Astrocyte (in vitro differentiated cells and primary cell): ENCODE measurements at regions not wholly inside any gene's neighbourhood (a gene's known extent, or its start where the extent isn't known, plus 50 kb on each side); places are given as distances from the start of the nearest gene placed in this dataset.
A peak's percentile ranks its signal among the peaks of the same experiment; 100 is the strongest.

Source experiments
- DNase-seq: peaks from one replicate; pipeline ENCODE4 v3.0.0-alpha.2; 2010; ENCODE audit warnings: low read depth
- FAIRE-seq: peaks from 2 replicates; lab custom pipeline; 2011; peaks lifted over from hg19 to GRCh38; lab: Jason Lieb, UNC
- H2AFZ ChIP-seq: 2 replicates; pipeline ENCODE4 v1.6.0; 2012; ENCODE audit warnings: low read depth, low read length, inconsistent platforms
- H3K27ac ChIP-seq: 2 replicates; pipeline ENCODE4 v1.5.1; 2011; ENCODE audit warnings: low read depth, low read length, inconsistent platforms
- H3K27me3 ChIP-seq: 2 replicates; pipeline ENCODE4 v1.6.0; 2011; ENCODE audit warnings: low read length, inconsistent platforms; ENCODE audit not compliant: insufficient read depth
- H3K36me3 ChIP-seq: 2 replicates; pipeline ENCODE4 v1.5.1; 2011; ENCODE audit warnings: low read length, inconsistent platforms; ENCODE audit not compliant: insufficient read depth
- H3K4me1 ChIP-seq: 2 replicates; pipeline ENCODE4 v1.5.1; 2011; ENCODE audit warnings: low read length, inconsistent platforms; ENCODE audit not compliant: insufficient read depth
- H3K4me2 ChIP-seq: 2 replicates; pipeline ENCODE4 v1.6.0; 2012; ENCODE audit warnings: low read length, inconsistent platforms
- H3K4me3 ChIP-seq: 2 replicates; pipeline ENCODE4 v1.5.1; 2011; ENCODE audit warnings: low read depth, mild to moderate bottlenecking, low read length, inconsistent platforms; ENCODE audit not compliant: insufficient read depth
- H3K79me2 ChIP-seq: 2 replicates; pipeline ENCODE4 v1.6.0; 2012; ENCODE audit warnings: mild to moderate bottlenecking, low read length, inconsistent platforms; ENCODE audit not compliant: insufficient read depth
- H3K9ac ChIP-seq: 2 replicates; pipeline ENCODE4 v1.6.0; 2012; ENCODE audit warnings: mild to moderate bottlenecking, low read length, inconsistent platforms
- H3K9me3 ChIP-seq: 2 replicates; pipeline ENCODE4 v1.5.1; 2012; ENCODE audit warnings: low read depth, mild to moderate bottlenecking, low read length, inconsistent platforms; ENCODE audit not compliant: insufficient read depth
- H4K20me1 ChIP-seq: 2 replicates; pipeline ENCODE4 v1.6.0; 2012; ENCODE audit warnings: low read length, inconsistent platforms; ENCODE audit not compliant: insufficient read depth
- H3K27ac Mint-ChIP-seq: one replicate; pipeline ENCODE4 v1.8.0; 2021; ENCODE audit warnings: mild to moderate bottlenecking, mixed read lengths; ENCODE audit not compliant: unreplicated experiment
- H3K27me3 Mint-ChIP-seq: one replicate; pipeline ENCODE4 v1.8.0; 2021; ENCODE audit warnings: low read depth, mixed read lengths; ENCODE audit not compliant: unreplicated experiment
- H3K36me3 Mint-ChIP-seq: one replicate; pipeline ENCODE4 v1.8.0; 2021; ENCODE audit warnings: low read depth, mixed read lengths; ENCODE audit not compliant: unreplicated experiment
- H3K4me1 Mint-ChIP-seq: one replicate; pipeline ENCODE4 v1.8.0; 2021; ENCODE audit warnings: low read depth, mixed read lengths; ENCODE audit not compliant: unreplicated experiment
- H3K4me3 Mint-ChIP-seq: one replicate; pipeline ENCODE4 v1.8.0; 2021; ENCODE audit warnings: mild to moderate bottlenecking, moderate library complexity, mixed read lengths; ENCODE audit not compliant: unreplicated experiment
- H3K9me3 Mint-ChIP-seq: one replicate; pipeline ENCODE4 v1.8.0; 2021; ENCODE audit warnings: mild to moderate bottlenecking, mixed read lengths; ENCODE audit not compliant: unreplicated experiment
- EZH2 ChIP-seq: IDR thresholded peaks from 2 replicates; pipeline ENCODE4 v1.6.1; 2012; ENCODE audit warnings: mild to moderate bottlenecking, low read length, inconsistent platforms; ENCODE audit not compliant: insufficient read depth
- TF ChIP-seq, protein P1 (sequence below): IDR thresholded peaks from 2 replicates; pipeline ENCODE4 v1.5.1; 2011; ENCODE audit warnings: low read depth, mild to moderate bottlenecking, inconsistent platforms, low read length, moderate library complexity; ENCODE audit not compliant: insufficient read depth

DNA sequence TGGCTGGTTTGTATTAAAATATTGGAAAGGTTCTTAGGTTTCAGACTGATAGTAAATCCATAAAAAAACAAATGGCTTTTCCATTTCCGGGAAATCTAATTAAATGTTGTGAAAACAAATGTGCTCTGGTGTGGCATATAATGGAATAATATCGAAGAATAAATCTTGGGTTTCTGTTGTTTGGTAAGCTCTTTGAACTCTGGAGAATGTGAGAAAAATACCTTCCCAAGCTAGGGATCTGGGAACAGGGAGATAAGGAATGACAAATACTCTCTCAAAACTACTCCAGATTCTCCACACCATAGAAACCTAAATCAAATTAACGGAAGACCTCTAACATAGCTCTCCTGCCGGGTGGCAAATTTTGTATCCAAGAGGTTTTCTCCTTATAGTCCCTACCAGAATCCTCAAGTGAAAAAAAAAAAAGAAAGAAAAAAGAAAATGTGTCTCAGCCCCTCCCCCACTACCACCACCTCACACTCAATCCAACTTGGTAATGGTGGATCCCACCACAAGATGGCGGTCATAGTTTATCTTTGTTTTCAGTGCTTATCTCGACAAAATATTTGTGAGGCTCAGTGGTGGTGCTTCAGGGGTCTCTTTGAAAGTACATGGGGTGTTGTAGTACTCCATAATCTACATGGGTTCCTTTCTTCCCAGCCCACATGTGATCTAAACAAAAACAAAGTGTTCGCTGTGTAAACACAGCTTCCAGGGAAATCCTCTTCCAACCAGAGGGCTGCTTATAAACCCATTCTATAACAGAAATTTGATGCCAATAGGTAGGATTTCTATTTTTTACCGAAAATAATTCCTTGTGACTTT is 54.5 kb upstream of the FST start:
- H3K9me3 Mint-ChIP-seq: peaks cover 2% of the 10 kb centered on the region
- H3K36me3 Mint-ChIP-seq: peaks cover 2% of the 10 kb centered on the region
- Histone ChIP-seq H4K20me1 (no peaks in the 10 kb centered on the region), H3K36me3 (no peaks in the 10 kb centered on the region), H3K79me2 (no peaks in the 10 kb centered on the region), H3K27ac (no peak overlapping the region), H3K4me3 (no peak overlapping the region), H3K27me3 (no peaks in the 10 kb centered on the region), H2AFZ (no peak overlapping the region), H3K4me2 (no peak overlapping the region), H3K9me3 (no peaks in the 10 kb centered on the region), H3K9ac (no peak overlapping the region), H3K4me1 (peaks cover 20% of the 10 kb centered on the region)
- H3K4me1 Mint-ChIP-seq: peaks cover 38% of the 10 kb centered on the region
- H3K27me3 Mint-ChIP-seq: no peaks in the 10 kb centered on the region
- TF ChIP-seq, protein P1, sequence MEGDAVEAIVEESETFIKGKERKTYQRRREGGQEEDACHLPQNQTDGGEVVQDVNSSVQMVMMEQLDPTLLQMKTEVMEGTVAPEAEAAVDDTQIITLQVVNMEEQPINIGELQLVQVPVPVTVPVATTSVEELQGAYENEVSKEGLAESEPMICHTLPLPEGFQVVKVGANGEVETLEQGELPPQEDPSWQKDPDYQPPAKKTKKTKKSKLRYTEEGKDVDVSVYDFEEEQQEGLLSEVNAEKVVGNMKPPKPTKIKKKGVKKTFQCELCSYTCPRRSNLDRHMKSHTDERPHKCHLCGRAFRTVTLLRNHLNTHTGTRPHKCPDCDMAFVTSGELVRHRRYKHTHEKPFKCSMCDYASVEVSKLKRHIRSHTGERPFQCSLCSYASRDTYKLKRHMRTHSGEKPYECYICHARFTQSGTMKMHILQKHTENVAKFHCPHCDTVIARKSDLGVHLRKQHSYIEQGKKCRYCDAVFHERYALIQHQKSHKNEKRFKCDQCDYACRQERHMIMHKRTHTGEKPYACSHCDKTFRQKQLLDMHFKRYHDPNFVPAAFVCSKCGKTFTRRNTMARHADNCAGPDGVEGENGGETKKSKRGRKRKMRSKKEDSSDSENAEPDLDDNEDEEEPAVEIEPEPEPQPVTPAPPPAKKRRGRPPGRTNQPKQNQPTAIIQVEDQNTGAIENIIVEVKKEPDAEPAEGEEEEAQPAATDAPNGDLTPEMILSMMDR: peak; percentile 18
- TF ChIP-seq EZH2: no peak
- DNase-seq (peak; percentile 24), FAIRE-seq (no peak)
- no peak overlapping the region for H3K4me3 Mint-ChIP-seq
- no peak overlapping the region for H3K27ac Mint-ChIP-seq

DNA sequence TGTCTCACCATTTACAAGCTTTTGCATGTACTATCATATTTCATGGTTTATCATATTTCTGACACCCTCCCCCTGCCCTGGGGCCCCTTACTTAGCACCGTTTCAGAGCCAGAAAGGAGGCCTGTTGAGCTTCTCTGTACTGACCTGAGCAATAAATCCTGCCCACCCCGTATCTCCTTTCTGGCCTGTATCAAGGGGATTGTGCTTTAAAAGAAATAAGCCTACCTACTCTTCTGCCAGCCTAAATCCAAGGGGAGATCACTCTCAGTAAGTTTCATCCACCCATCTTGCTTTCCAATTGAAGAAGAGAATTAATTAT is 54.0 kb upstream of the FST start:
- FAIRE-seq (no peak), DNase-seq (no peak)
- no peak overlapping the region for H3K4me3 Mint-ChIP-seq
- H3K36me3 Mint-ChIP-seq: peaks cover 2% of the 10 kb centered on the region
- peak overlapping the region; percentile 8 for H3K27ac Mint-ChIP-seq
- Histone ChIP-seq H3K27me3 (no peaks in the 10 kb centered on the region), H3K4me1 (peaks cover 20% of the 10 kb centered on the region), H2AFZ (no peak overlapping the region), H3K9me3 (no peaks in the 10 kb centered on the region), H3K36me3 (no peaks in the 10 kb centered on the region), H3K27ac (no peak overlapping the region), H3K79me2 (no peaks in the 10 kb centered on the region), H3K9ac (no peak overlapping the region), H4K20me1 (no peaks in the 10 kb centered on the region), H3K4me2 (no peak overlapping the region), H3K4me3 (no peak overlapping the region)
- H3K27me3 Mint-ChIP-seq: no peaks in the 10 kb centered on the region
- H3K9me3 Mint-ChIP-seq: peaks cover 2% of the 10 kb centered on the region
- H3K4me1 Mint-ChIP-seq: peaks cover 38% of the 10 kb centered on the region
- no peak for TF ChIP-seq EZH2
- TF ChIP-seq, protein P1: no peak

DNA sequence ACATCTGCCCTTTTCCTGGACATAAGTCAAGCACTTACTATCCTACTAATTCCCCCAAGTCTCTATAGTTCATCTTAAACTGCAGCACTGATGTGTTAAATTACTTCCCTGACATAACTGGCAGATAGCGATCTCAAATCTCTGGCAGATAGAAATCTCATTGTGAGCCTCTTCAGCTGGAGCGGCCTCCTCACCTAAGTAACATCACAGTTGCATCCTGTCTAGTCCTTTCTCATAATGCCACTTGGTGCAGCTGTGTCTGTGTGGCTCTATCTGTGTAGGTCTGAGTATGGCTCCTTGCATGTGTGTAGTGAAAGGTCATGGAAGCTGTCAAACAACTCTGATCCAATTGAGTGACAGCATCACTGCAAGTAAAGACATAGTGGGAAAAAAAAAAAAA is 53.6 kb upstream of the FST start:
- H3K27me3 ChIP-seq: no peaks in the 10 kb centered on the region
- H3K4me2 ChIP-seq: no peak overlapping the region
- no peak overlapping the region for H3K27ac Mint-ChIP-seq
- TF ChIP-seq EZH2: no peak
- H3K36me3 ChIP-seq: no peaks in the 10 kb centered on the region
- no peak for DNase-seq
- H4K20me1 ChIP-seq: no peaks in the 10 kb centered on the region
- peaks cover 38% of the 10 kb centered on the region for H3K4me1 Mint-ChIP-seq
- no peak overlapping the region for H2AFZ ChIP-seq
- H3K27me3 Mint-ChIP-seq: no peaks in the 10 kb centered on the region
- H3K9me3 ChIP-seq: no peaks in the 10 kb centered on the region
- peaks cover 20% of the 10 kb centered on the region for H3K4me1 ChIP-seq
- FAIRE-seq: no peak
- no peak overlapping the region for H3K4me3 Mint-ChIP-seq
- peaks cover 2% of the 10 kb centered on the region for H3K9me3 Mint-ChIP-seq
- no peak overlapping the region for H3K27ac ChIP-seq
- H3K79me2 ChIP-seq: no peaks in the 10 kb centered on the region
- H3K4me3 ChIP-seq: no peak overlapping the region
- no peak overlapping the region for H3K9ac ChIP-seq
- H3K36me3 Mint-ChIP-seq: peaks cover 2% of the 10 kb centered on the region
